Fibroblast of villous mesenchyme (primary cell): ENCODE measurements at regions not wholly inside any gene's neighbourhood (a gene's known extent, or its start where the extent isn't known, plus 50 kb on each side); places are given as distances from the start of the nearest gene placed in this dataset.

Experiments
- DNase-seq: peaks from one replicate; pipeline ENCODE4 v3.0.0-alpha.2; 2010; ENCODE audit warnings: low read depth
- H3K4me3 ChIP-seq: 2 replicates; pipeline ENCODE4 v1.5.1; 2011; ENCODE audit warnings: low read depth, mild to moderate bottlenecking, low read length
- TF ChIP-seq, protein P1 (sequence below): IDR thresholded peaks from 2 replicates; pipeline ENCODE4 v1.5.1; 2012; ENCODE audit warnings: low read depth, mild to moderate bottlenecking, low read length; ENCODE audit not compliant: insufficient read depth

DNA sequence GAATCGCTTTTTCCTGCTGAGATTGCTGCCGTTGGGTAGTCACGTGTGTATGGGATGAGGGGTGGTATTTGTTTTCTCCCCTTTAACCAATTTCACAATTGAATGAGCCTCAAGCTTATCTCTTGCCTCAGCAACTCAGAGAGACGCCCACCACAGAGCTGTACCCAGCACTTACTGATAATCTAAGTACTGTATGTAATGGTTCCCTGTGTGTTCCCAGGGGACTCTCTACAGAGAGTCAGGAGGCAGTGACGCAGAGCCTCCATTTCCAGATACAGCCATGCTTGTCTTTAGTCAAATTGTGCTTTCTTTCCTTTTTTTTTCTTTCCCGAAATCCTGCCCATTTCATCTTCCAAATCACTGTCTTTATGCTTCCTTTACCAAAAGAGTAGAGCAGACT lies 1102.1 kb upstream of the KLHL29 start:
- no peak overlapping the region for H3K4me3 ChIP-seq
- DNase-seq, result no peak
- TF ChIP-seq, protein P1, sequence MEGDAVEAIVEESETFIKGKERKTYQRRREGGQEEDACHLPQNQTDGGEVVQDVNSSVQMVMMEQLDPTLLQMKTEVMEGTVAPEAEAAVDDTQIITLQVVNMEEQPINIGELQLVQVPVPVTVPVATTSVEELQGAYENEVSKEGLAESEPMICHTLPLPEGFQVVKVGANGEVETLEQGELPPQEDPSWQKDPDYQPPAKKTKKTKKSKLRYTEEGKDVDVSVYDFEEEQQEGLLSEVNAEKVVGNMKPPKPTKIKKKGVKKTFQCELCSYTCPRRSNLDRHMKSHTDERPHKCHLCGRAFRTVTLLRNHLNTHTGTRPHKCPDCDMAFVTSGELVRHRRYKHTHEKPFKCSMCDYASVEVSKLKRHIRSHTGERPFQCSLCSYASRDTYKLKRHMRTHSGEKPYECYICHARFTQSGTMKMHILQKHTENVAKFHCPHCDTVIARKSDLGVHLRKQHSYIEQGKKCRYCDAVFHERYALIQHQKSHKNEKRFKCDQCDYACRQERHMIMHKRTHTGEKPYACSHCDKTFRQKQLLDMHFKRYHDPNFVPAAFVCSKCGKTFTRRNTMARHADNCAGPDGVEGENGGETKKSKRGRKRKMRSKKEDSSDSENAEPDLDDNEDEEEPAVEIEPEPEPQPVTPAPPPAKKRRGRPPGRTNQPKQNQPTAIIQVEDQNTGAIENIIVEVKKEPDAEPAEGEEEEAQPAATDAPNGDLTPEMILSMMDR, result no peak

DNA sequence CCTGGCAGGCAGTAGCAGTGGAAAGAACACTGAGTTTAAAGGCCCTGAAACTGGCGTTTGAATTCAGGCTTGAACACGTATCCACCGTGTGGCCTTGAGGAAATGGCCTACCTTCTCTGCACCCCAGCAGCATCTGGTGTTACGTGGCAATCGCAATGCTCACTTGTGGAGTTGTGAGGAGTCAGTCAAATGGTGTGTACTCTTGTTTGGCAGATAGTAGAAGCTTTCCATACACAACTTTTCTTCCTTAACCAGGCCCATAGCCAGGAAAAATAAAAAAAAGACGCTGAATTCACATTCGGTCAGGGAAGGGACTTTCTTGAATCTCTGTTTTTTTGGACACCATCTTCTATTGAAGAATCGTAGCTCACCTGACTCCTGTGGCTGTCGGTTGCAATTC lies 1101.5 kb upstream of the KLHL29 start:
- no peak for DNase-seq
- no peak overlapping the region for H3K4me3 ChIP-seq
- TF ChIP-seq, protein P1, result no peak

DNA sequence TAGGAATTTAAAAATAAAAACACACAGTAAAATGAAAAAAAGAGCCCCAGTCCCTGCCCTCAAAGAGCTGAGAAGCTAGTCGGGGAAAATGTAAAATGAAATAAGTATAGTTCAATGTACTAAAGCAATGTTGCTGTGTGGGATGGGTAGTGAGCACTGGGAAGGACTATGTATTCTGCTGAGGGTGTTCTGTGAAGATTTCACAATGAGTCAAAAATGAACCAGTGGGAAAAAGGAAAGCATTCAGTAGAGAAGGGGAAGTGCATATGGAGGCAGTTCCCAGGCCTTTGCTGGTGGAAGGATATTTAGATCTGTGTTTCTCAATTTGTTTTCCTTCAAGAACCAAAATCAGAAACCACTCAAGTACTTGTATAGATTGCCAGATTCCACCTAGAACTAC lies 1094.7 kb upstream of the KLHL29 start:
- TF ChIP-seq, protein P1, result no peak
- no peak for DNase-seq
- H3K4me3 ChIP-seq, result no peak overlapping the region

- H3K4me3 ChIP-seq, result no peak overlapping the region
- TF ChIP-seq, protein P1, result no peak
- no peak for DNase-seq
Observed at GRCh38 chr2:22290909-22291473, 1094.0 kb upstream of the KLHL29 start.

DNA sequence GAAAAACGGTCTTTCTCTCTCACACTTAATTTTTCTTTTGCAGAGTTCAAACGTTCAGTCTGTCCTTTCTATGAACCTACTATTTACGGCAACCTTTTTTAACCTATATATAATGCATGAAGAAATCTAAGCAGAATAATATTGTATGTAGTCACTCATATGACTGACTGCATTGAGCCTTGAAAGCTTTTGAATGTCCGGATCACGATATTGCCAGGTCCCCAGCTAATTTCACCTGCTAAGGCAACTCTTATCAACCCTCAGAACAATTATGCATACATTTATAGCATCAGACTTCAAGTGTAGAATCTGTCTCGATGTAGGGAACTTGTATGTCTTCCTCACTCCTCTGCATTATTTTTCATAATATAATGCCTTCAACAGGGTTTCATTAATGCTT lies 1083.8 kb upstream of the KLHL29 start:
- DNase-seq, result no peak
- no peak overlapping the region for H3K4me3 ChIP-seq
- TF ChIP-seq, protein P1, result no peak

DNA sequence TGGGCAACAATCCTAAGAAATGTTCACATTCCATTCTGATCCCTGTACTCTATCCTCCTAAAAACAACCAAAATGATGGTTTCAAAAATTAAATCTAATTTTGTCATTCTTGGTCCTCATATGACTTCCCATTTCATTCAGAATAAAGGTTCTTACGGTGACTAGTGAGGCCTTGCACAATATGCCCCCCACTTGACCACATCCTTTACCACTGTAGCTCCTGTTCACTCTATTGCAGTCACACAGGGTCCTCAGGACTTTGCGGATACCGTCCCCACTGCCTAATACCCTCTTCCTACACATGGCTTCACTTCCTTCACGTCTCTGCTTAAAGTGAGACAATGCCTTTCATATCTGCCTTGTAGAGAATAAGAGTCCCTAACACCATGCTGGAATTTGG lies 1058.7 kb upstream of the KLHL29 start:
- H3K4me3 ChIP-seq, result no peak overlapping the region
- TF ChIP-seq, protein P1, result no peak
- DNase-seq, result no peak
